HL-60 (cell line): ENCODE measurements at regions not wholly inside any gene's neighbourhood (a gene's known extent, or its start where the extent isn't known, plus 50 kb on each side); places are given as distances from the start of the nearest gene placed in this dataset.

Source experiments
- DNase-seq, 2 experiments: peaks; one replicate each; pipeline ENCODE4 v3.0.0-alpha.2; 2010 to 2020; ENCODE audit warnings: low read depth in 1 of 2, low spot score in 1 of 2
- H3K27ac ChIP-seq: fragments of 250-450 bp; sonication (Bioruptor Pico); replicated peaks from 2 replicates; pipeline ENCODE4 v1.5.1; 2020; ENCODE audit warnings: mild to moderate bottlenecking, moderate library complexity
- H3K27me3 ChIP-seq: fragments of 250-450 bp; sonication (Bioruptor Pico); 2 replicates; pipeline ENCODE4 v1.5.1; 2021; ENCODE audit warnings: mild to moderate bottlenecking, moderate library complexity; ENCODE audit not compliant: insufficient read depth, poor library complexity, severe bottlenecking
- H3K4me3 ChIP-seq: replicated peaks from 2 replicates; pipeline ENCODE4 v1.5.1; 2011; ENCODE audit warnings: mild to moderate bottlenecking, control low read depth, low read length; ENCODE audit not compliant: insufficient read depth
- GABPA ChIP-seq: IDR thresholded peaks from 2 replicates; pipeline ENCODE4 v1.6.1; 2012; ENCODE audit warnings: low read depth
- POLR2AphosphoS5 ChIP-seq: IDR thresholded peaks from 2 replicates; pipeline ENCODE4 v1.6.1; 2012; ENCODE audit warnings: low read depth
- SPI1 ChIP-seq: IDR thresholded peaks from 2 replicates; pipeline ENCODE4 v1.6.1; 2012; ENCODE audit warnings: low read depth, mild to moderate bottlenecking, borderline replicate concordance
- TF ChIP-seq, protein P1 (sequence below): IDR thresholded peaks from 2 replicates; pipeline ENCODE4 v1.6.1; 2012; ENCODE audit warnings: low read depth; ENCODE audit not compliant: insufficient replicate concordance
- TF ChIP-seq, protein P2 (sequence below): IDR thresholded peaks from one replicate; pipeline ENCODE4 v1.5.1; 2011; ENCODE audit warnings: low read length, control low read depth, inconsistent platforms; ENCODE audit not compliant: insufficient read depth

- no peak for DNase-seq
- TF ChIP-seq SPI1: no peak
- no peak for TF ChIP-seq GABPA
- TF ChIP-seq, protein P1, sequence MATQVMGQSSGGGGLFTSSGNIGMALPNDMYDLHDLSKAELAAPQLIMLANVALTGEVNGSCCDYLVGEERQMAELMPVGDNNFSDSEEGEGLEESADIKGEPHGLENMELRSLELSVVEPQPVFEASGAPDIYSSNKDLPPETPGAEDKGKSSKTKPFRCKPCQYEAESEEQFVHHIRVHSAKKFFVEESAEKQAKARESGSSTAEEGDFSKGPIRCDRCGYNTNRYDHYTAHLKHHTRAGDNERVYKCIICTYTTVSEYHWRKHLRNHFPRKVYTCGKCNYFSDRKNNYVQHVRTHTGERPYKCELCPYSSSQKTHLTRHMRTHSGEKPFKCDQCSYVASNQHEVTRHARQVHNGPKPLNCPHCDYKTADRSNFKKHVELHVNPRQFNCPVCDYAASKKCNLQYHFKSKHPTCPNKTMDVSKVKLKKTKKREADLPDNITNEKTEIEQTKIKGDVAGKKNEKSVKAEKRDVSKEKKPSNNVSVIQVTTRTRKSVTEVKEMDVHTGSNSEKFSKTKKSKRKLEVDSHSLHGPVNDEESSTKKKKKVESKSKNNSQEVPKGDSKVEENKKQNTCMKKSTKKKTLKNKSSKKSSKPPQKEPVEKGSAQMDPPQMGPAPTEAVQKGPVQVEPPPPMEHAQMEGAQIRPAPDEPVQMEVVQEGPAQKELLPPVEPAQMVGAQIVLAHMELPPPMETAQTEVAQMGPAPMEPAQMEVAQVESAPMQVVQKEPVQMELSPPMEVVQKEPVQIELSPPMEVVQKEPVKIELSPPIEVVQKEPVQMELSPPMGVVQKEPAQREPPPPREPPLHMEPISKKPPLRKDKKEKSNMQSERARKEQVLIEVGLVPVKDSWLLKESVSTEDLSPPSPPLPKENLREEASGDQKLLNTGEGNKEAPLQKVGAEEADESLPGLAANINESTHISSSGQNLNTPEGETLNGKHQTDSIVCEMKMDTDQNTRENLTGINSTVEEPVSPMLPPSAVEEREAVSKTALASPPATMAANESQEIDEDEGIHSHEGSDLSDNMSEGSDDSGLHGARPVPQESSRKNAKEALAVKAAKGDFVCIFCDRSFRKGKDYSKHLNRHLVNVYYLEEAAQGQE: no peak
- no peak for TF ChIP-seq POLR2AphosphoS5
- TF ChIP-seq, protein P2, sequence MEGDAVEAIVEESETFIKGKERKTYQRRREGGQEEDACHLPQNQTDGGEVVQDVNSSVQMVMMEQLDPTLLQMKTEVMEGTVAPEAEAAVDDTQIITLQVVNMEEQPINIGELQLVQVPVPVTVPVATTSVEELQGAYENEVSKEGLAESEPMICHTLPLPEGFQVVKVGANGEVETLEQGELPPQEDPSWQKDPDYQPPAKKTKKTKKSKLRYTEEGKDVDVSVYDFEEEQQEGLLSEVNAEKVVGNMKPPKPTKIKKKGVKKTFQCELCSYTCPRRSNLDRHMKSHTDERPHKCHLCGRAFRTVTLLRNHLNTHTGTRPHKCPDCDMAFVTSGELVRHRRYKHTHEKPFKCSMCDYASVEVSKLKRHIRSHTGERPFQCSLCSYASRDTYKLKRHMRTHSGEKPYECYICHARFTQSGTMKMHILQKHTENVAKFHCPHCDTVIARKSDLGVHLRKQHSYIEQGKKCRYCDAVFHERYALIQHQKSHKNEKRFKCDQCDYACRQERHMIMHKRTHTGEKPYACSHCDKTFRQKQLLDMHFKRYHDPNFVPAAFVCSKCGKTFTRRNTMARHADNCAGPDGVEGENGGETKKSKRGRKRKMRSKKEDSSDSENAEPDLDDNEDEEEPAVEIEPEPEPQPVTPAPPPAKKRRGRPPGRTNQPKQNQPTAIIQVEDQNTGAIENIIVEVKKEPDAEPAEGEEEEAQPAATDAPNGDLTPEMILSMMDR: no peak
- Histone ChIP-seq H3K4me3 (no peak overlapping the region), H3K27me3 (no peaks in the 10 kb centered on the region), H3K27ac (no peak overlapping the region)
These were observed 551.9 kb upstream of the SLC10A2 start for GRCh38 chr13:103618151-103618550.

- TF ChIP-seq GABPA (no peak), SPI1 (no peak), POLR2AphosphoS5 (no peak)
- TF ChIP-seq, protein P2: no peak
- TF ChIP-seq, protein P1: no peak
- no peaks in the 10 kb centered on the region for H3K27me3 ChIP-seq
- no peak overlapping the region for H3K4me3 ChIP-seq
- H3K27ac ChIP-seq: no peak overlapping the region
- no peak for DNase-seq
These were observed 549.6 kb upstream of the SLC10A2 start for GRCh38 chr13:103615771-103616170.

DNA sequence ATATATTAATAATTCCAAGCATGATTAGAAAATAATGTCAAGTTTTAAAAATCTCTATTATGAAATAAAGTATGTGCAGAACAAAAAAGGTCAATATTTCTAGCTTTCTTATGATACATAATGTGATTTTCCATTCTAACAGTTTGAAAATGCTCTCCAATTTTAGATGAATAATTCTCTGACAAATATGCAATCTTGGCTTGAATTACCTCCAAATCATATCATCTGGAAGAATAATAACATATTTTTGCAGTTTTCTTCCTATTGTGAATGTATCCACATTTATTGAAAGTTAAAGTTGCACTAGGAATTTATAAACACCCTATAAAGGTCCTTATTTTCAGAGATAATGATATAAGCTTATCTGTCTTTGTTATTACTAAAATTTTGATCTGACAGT is 548.5 kb upstream of the SLC10A2 start:
- no peaks in the 10 kb centered on the region for H3K27me3 ChIP-seq
- H3K4me3 ChIP-seq: no peak overlapping the region
- DNase-seq: no peak
- TF ChIP-seq, protein P1: no peak
- TF ChIP-seq GABPA (no peak), POLR2AphosphoS5 (no peak), SPI1 (no peak)
- TF ChIP-seq, protein P2: no peak
- H3K27ac ChIP-seq: no peak overlapping the region
